Liver (tissue), 8 donors: ENCODE measurements at regions not wholly inside any gene's neighbourhood (a gene's known extent, or its start where the extent isn't known, plus 50 kb on each side); places are given as distances from the start of the nearest gene placed in this dataset.

Experiments
- DNase-seq: peaks from one replicate; pipeline ENCODE4 v3.0.0-alpha.2; 2017; ENCODE audit warnings: low spot score
- H3K27ac ChIP-seq, 2 donors: one replicate each; pipeline ENCODE4 v1.7.0; 2013; ENCODE audit warnings: inconsistent platforms in 2 of 2, low read length in 2 of 2, control low read depth in 1 of 2, low read depth in 1 of 2, mild to moderate bottlenecking in 1 of 2
- H3K27me3 ChIP-seq, 4 donors: one replicate each; pipeline versions ENCODE4 v1.6.1 to v1.7.0; 2013; ENCODE audit warnings: low read length in 3 of 4, inconsistent platforms in 1 of 4, mild to moderate bottlenecking in 1 of 4, moderate library complexity in 1 of 4; ENCODE audit not compliant: control insufficient read depth in 4 of 4, insufficient read depth in 4 of 4
- H3K36me3 ChIP-seq, 4 donors: one replicate each; pipeline versions ENCODE4 v1.6.1 to v1.7.0; 2013; ENCODE audit warnings: low read length in 3 of 4, mild to moderate bottlenecking in 3 of 4, low read depth in 1 of 4, moderate library complexity in 1 of 4; ENCODE audit not compliant: control insufficient read depth in 4 of 4, insufficient read depth in 3 of 4
- H3K4me1 ChIP-seq, 4 donors: one replicate each; pipeline versions ENCODE4 v1.6.1 to v1.7.0; 2013; ENCODE audit warnings: low read length in 3 of 4, mild to moderate bottlenecking in 3 of 4, moderate library complexity in 1 of 4; ENCODE audit not compliant: control insufficient read depth in 4 of 4, insufficient read depth in 4 of 4
- H3K4me3 ChIP-seq, 3 donors: one replicate each; pipeline versions ENCODE4 v1.6.1 to v1.7.0; 2013; ENCODE audit warnings: low read length in 3 of 3, control low read depth in 1 of 3, low read depth in 1 of 3, mild to moderate bottlenecking in 1 of 3
- H3K9ac ChIP-seq, 2 donors: one replicate each; pipeline ENCODE4 v1.7.0; 2013; ENCODE audit warnings: low read length in 2 of 2, mild to moderate bottlenecking in 2 of 2, moderate library complexity in 2 of 2, control low read depth in 1 of 2, low read depth in 1 of 2
- H3K9me3 ChIP-seq, 4 donors: one replicate each; pipeline versions ENCODE4 v1.6.1 to v1.7.0; 2013; ENCODE audit warnings: low read length in 3 of 4; ENCODE audit not compliant: control insufficient read depth in 4 of 4
- ATF3 ChIP-seq: IDR thresholded peaks from 2 replicates; pipeline ENCODE4 v1.6.1; 2016; ENCODE audit warnings: antibody characterized with exemption
- CTCF ChIP-seq: fragments of 150-350 bp; IDR thresholded peaks from 2 replicates; pipeline ENCODE4 v1.5.1; 2017; ENCODE audit warnings: improper control_type of control experiment, low read depth, low read length; ENCODE audit not compliant: missing input control
- EGR1 ChIP-seq, 2 donors: IDR thresholded peaks; 2 replicates each; pipeline ENCODE4 v1.6.1; 2016 to 2018; ENCODE audit warnings: antibody characterized with exemption in 2 of 2, low read depth in 2 of 2
- FOXA1 ChIP-seq: IDR thresholded peaks from 2 replicates; pipeline ENCODE4 v1.6.1; 2016; ENCODE audit warnings: antibody characterized with exemption
- FOXA2 ChIP-seq: IDR thresholded peaks from 2 replicates; pipeline ENCODE4 v1.6.1; 2016; ENCODE audit warnings: antibody characterized with exemption
- HNF4A ChIP-seq, 2 donors: conservative IDR thresholded peaks; 2 replicates each; pipeline ENCODE4 v1.6.1; 2016; ENCODE audit warnings: antibody characterized with exemption in 2 of 2, mild to moderate bottlenecking in 2 of 2
- NR2F2 ChIP-seq: IDR thresholded peaks from 2 replicates; pipeline ENCODE4 v1.6.1; 2016; ENCODE audit warnings: antibody characterized with exemption
- RAD21 ChIP-seq, 2 donors: IDR thresholded peaks; 2 replicates each; pipeline ENCODE4 v1.6.1; 2016; ENCODE audit warnings: antibody characterized with exemption in 2 of 2, mild to moderate bottlenecking in 2 of 2
- REST ChIP-seq: IDR thresholded peaks from 2 replicates; pipeline ENCODE4 v1.6.1; 2016; ENCODE audit warnings: antibody characterized with exemption, mild to moderate bottlenecking
- RXRA ChIP-seq, 2 donors: IDR thresholded peaks; 2 replicates each; pipeline ENCODE4 v1.6.1; 2017 to 2018; ENCODE audit warnings: antibody characterized with exemption in 2 of 2, mild to moderate bottlenecking in 1 of 2
- SP1 ChIP-seq: IDR thresholded peaks from 2 replicates; pipeline ENCODE4 v1.6.1; 2018; ENCODE audit warnings: antibody characterized with exemption, mild to moderate bottlenecking
- TAF1 ChIP-seq: conservative IDR thresholded peaks from 2 replicates; pipeline ENCODE4 v1.6.1; 2016; ENCODE audit warnings: antibody characterized with exemption, mild to moderate bottlenecking
- YY1 ChIP-seq: IDR thresholded peaks from 2 replicates; pipeline ENCODE4 v1.6.1; 2016; ENCODE audit warnings: antibody characterized with exemption, mild to moderate bottlenecking
- ZBTB33 ChIP-seq: IDR thresholded peaks from 2 replicates; pipeline ENCODE4 v1.6.1; 2016; ENCODE audit warnings: antibody characterized with exemption
- WGBS: extraction: QIAGEN DNeasy Blood & Tissue Kit; methylation state at CpG from one replicate; pipeline ENCODE4 v1.1.7; 2013; 5-methylcytosine and 5-hydroxymethylcytosine counted together
- donor health status: healthy.
- donor health status: healthy.
- donor health status: healthy.
- donor health status: healthy.
- donor health status: healthy.

- TF ChIP-seq RXRA (IDR thresholded peaks at IDR 0.05) (no peak), REST (no peak), RAD21 (IDR thresholded peaks at IDR 0.05) (no peak), SP1 (no peak)
Observed at GRCh38 chr6:170044836-170045562, 245.9 kb downstream of the DLL1 start (continued).

- Histone ChIP-seq H3K27ac (no peak overlapping the region), H3K27me3 (peaks cover 0 to 2% (median 0%) of the 10 kb centered on the region in 4 donors), H3K4me1 (peaks cover 0 to 2% (median under 1%) of the 10 kb centered on the region in 4 donors), H3K9me3 (no peaks in the 10 kb centered on the region), H3K36me3 (no peaks in the 10 kb centered on the region), H3K9ac (no peak overlapping the region), H3K4me3 (no peak overlapping the region)
- WGBS, result 88% methylated on average over 11 of the region's 11 CpGs
- no peak for TF ChIP-seq HNF4A (conservative IDR thresholded peaks at IDR 0.05)
- TF ChIP-seq FOXA1, result no peak
- DNase-seq, result no peak
Observed at GRCh38 chr6:170043881-170044790, 246.7 kb downstream of the DLL1 start.

- DNase-seq, result no peak
Observed at GRCh38 chr6:170043150-170043819, 247.6 kb downstream of the DLL1 start.

More at GRCh38 chr6:170043150-170043819, 247.6 kb downstream of the DLL1 start:
- no peaks in the 10 kb centered on the region for H3K9me3 ChIP-seq
- WGBS, result 87% methylated on average over 21 of the region's 21 CpGs
- no peak overlapping the region for H3K27ac ChIP-seq
- no peaks in the 10 kb centered on the region for H3K4me1 ChIP-seq
- no peak overlapping the region for H3K9ac ChIP-seq
- no peaks in the 10 kb centered on the region for H3K36me3 ChIP-seq
- H3K4me3 ChIP-seq, result no peak overlapping the region
- TF ChIP-seq FOXA1 (no peak), EGR1 (IDR thresholded peaks at IDR 0.05; ENCODE audit: low read depth in 2 of 2) (no peak), ZBTB33 (no peak), SP1 (no peak), FOXA2 (no peak), REST (no peak), NR2F2 (no peak), CTCF (no peak), YY1 (no peak), TAF1 (no peak), ATF3 (no peak)
- H3K27me3 ChIP-seq, result peaks cover 0 to 2% (median 0%) of the 10 kb centered on the region in 4 donors
